NCI-H1930 (cell line): ENCODE measurements at regions not wholly inside any gene's neighbourhood (a gene's known extent, or its start where the extent isn't known, plus 50 kb on each side); places are given as distances from the start of the nearest gene placed in this dataset.
"Not testable (repeated sequence)": the region's sequence is repeated elsewhere in the genome, so short reads cannot be mapped to it uniquely, and the experiment has no call there.

Experiments used
- DNase-seq, 2 experiments: peaks; one replicate each; lab custom pipeline; 2025; lab: John Stamatoyannopoulos, UW

DNA sequence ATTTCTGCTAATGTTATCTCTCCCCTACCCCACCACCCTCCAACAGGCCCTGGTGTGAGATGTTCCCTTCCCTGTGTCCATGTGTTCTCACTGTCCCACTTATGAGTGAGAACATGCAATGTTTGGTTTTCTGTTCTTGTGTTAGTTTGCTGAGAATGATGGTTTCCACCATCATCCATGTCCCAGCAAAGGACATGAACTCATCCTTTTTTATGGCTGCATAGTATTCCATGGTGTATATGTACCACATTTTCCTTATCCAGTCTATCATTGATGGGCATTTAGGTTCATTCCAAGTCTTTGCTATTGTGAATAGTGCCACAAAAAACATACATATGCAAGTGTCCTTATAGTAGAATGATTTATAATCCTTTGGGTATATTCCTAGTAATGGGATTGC lies 104.5 kb downstream of the ZNF33B start:
- not testable (repeated sequence) for DNase-seq

DNA sequence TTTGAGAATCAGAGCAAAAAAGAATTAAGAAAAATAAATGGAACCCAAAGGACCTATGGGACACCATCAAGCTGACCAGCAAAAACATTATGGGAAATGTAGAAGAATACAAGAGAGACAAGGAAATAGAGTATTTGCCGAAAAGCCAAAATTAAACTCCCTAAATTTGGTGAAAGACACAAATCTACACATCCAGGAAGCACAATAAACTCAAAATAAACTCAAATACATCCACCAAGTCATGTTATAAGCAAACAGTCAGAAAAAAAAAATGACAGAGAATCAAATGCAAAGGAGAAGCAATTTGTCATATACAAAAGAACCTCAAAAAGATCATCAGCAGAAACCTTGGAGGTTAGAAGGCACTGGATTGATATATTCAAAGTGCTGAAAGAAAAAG lies 105.4 kb downstream of the ZNF33B start:
- no peak for DNase-seq

DNA sequence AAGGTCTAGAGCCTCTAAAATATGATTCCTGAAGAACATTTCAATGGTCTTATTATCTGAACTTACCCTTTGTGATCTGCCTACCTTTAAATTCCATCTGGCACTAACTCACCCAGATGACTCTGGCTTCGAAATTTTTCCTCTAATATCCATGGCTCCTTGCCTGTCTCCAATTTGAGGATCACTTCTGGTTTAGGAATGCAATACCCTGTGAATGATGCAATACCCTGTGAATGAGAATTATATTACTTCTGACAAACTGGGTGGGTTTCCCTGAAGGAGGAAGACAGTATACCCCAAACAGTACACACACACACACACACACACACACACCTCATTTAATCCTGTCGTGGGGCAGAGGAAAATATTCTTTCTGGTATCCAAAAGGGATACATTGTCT lies 115.3 kb downstream of the ZNF33B start:
- no peak for DNase-seq

DNA sequence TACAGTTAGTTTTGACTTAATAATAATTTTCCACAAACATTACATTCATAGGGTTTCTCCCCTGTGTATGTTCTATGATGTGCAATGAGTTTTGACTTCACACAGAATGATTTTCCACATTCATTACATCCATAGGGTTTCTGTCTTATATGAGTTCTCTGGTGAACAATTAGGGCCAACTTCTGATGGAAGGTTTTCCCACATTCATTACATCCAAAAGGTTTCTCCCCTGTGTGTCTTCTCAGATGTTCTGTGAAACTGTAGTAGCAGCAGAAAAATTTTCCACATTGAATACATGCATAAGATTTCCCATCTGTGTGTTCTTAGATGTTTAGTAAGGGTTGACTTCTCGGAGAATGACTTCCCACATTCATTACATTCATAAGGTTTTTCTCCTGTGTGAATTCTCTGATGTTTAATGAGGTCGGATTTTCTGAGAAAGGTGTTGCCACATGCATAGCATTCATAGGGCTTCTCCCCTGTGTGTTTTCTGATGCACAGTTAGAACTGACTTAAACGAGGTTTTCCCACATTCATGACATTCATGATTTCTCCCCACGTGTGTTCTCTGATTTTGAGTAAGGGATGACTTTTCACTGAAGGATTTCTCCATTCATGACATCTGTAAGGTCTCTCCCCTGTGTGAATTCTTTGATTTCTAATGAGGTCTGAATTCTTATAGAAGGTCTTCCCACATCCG lies 118.5 kb downstream of the ZNF33B start:
- DNase-seq: no peak

- DNase-seq: no peak
Measured at GRCh38 chr10:42519079-42519478, 119.3 kb downstream of the ZNF33B start.

DNA sequence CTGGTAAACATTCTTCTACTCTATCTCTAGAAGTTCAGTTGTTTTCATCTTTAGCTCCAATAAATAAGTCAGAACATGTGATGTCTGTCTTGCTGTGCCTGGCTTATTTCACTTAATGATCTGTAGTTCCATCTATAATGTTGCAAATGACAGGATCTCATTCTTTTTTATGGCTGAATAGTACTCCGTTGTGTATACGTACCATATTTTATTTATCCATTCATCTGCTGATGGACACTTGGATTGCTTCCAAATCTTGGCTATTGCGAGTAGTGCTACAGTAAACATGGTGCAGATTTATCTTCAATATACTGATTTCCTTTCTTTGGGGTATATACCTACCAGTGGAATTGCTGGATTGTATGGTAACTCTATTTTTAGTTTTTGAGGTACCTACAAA lies 124.4 kb downstream of the ZNF33B start:
- no peak for DNase-seq

- no peak for DNase-seq
Measured at GRCh38 chr10:42491801-42492200, 146.6 kb downstream of the ZNF33B start.

DNA sequence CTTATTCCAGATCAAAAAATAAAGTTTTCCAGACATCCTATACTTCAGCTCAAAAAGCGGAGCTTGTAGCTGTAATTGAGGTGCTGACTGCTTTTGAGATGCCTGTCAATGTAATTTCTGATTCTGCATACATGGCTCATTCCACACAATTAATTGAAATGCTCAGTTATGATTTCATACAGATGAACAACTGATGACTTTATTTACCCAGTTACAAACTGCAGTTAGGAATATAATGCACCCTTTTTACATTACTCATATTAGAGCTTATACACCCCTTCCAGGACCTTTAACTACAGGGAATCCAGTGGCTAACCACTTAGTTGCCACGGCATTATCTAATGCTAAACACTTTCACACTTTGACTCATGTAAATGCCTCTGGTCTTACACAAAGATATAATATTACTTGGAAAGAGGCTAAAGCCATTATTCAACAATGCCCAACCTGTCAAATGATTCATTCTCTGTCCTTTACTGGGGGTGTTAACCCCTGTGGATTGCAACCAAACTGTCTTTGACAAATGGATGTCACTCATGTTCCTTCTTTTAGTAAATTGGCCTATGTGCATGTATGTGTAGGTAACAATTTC lies 147.3 kb downstream of the ZNF33B start:
- DNase-seq: no peak

- no peak for DNase-seq
Measured at GRCh38 chr10:42490368-42490767, 148.0 kb downstream of the ZNF33B start.

GRCh38 chr10:42488416-42488815 lies 150.0 kb downstream of the ZNF33B start:
- no peak for DNase-seq

DNA sequence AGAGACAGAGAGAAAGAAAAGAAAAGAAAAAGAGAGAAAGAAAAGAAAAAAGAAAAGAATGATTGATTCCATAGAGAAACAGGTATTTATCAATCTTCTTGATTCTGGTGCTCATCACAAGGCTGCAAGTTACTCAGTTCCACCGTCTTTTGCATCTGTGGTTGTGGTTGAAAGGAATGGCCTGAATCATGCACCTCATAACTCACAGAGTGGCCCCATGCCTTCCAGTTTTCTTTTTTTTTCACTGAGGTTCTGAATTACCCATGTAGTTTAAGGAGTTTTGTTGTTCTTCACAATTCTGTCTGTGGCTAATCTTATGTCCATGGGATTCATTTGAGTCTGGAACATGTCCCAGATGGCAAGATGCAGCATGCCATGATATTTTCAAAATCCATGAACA lies 156.0 kb downstream of the ZNF33B start:
- DNase-seq: no peak

GRCh38 chr10:42479057-42479456 lies 159.3 kb downstream of the ZNF33B start:
- no peak for DNase-seq

DNA sequence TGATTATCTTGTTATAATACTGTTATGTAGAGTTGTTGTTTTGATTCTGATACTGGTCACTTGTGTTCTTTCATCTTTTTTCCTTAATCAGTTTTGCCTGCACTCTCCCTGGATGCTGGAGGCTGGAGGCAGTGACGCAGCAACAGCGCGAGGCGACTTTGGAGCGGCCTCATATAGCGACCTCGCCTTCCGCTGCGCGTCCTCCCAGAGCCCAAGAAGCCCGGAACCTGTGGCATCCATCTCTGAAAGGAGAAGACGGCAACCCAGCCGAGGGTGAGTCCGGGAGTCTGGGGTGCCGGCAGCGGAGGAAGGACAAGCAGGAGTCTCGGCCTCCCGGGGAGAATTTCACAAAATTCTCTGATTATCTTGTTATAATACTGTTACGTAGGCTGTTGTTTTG lies 161.2 kb downstream of the ZNF33B start:
- DNase-seq: no peak

GRCh38 chr10:42476101-42476500 lies 162.3 kb downstream of the ZNF33B start:
- DNase-seq: no peak

- peak in 1 of 2 experiments; percentile 1 for DNase-seq
Measured at GRCh38 chr10:42475168-42476098, 162.9 kb downstream of the ZNF33B start.

DNA sequence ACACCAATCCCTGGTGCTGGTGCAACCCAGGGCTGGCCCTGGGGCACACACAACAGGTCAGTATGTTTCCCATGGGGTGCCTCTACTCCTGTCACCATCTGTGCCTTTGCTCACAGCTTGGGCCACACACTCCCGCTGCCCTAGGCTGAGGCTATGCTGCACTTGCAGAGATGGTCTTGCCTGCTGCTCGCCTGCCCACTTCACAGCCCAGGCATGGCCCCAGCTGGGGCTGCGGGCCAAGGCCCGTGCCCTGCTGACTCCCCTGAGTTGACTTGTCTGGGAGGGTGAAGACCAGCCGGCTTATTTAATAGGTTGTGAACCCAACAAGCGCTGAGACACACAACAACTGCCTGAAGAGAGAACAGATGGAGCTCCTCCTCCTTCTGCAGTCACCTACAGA lies 184.1 kb downstream of the ZNF33B start:
- no peak for DNase-seq

- DNase-seq: no peak
Measured at GRCh38 chr10:42431095-42431494, 207.3 kb downstream of the ZNF33B start.

DNA sequence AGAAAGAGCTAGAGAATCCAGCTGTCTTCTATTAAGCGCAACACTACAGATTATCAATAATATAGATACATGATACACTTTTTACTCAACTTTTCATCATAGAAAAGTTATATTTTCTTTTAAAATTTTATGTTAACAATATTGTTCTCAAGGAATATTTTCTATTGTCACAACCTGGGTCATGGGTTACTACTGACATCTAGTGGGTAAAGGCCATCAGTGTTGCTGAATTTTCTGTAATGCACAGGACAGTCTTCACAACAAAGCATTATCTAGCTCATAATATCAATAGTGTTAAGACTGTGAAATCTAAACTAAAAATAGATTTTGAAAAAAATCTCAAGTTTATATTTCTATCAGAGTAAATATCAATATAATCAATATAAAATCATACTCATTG lies 209.8 kb downstream of the ZNF33B start:
- DNase-seq: no peak

DNA sequence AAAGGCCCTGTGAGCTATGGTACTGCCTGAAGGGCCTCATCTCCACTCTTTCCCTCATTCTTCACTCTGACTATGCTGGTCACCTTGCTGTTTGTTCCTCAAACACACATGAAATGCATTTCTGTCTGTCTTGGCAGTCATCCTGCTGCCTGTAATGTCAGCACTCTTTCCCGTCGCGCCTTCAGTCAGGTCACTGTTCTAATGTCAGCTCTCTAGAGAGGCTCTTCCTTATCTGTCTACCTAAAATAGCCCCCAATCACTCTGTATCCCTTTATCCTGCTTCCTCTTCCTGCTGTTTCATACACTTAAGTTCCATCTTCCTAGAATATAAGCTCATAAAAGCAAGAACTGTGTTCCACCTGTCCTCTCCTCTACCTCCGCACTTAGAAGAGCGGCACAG lies 215.5 kb downstream of the ZNF33B start:
- no peak for DNase-seq

- no peak for DNase-seq
Measured at GRCh38 chr10:42421812-42422211, 216.6 kb downstream of the ZNF33B start.

- no peak for DNase-seq
Measured at GRCh38 chr10:42419789-42420188, 218.6 kb downstream of the ZNF33B start.

DNA sequence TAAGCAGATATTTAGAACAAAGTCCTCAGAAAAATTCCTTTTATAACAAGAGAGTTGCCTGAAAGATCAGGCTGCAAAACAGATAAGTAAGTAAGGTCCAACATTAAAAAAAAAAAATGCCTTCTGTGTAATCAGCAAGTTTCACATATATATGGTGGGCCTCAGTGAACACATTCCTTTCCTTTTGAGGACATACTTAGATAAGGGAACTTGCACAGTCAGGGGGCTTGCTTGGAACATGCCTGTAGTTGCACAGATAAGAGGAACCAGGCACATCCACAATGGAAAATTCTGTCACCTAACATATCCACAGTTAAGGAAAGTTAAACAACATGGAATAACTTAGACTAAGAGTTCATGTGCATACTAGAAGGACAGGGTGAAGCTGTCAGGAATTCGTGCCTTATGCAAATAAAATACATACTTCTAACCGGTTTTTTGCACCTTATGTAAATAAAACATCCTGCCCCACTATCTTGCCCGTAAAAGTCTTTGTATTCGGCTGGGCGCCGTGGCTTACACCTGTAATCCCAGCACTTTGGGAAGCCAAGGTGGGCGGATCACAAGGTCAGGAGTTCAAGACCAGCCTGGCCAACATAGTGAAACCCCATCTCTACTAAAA lies 257.3 kb downstream of the ZNF33B start:
- no peak for DNase-seq
